GM10248 (cell line): ENCODE measurements at regions not wholly inside any gene's neighbourhood (a gene's known extent, or its start where the extent isn't known, plus 50 kb on each side); places are given as distances from the start of the nearest gene placed in this dataset.

Experiments used
- CTCF ChIA-PET: fragments of 300-600 bp; sonication (Branson Sonifier 250); formaldehyde crosslinking; extraction: SDS; loops from one replicate; lab custom pipeline; 2021; ENCODE audit warnings: antibody characterized with exemption; lab: Yijun Ruan, JAX
- POLR2A ChIA-PET: fragments of 350-650 bp; sonication (Branson Sonifier 250); formaldehyde crosslinking; extraction: SDS; loops from one replicate; lab custom pipeline; 2020; ENCODE audit warnings: antibody characterized with exemption; lab: Yijun Ruan, JAX
- DNase-seq: peaks from one replicate; pipeline ENCODE4 v3.0.0; 2012; ENCODE audit errors: extremely low spot score
- TF ChIP-seq, protein P1 (sequence below): IDR thresholded peaks from 2 replicates; pipeline ENCODE4 v1.5.1; 2012; ENCODE audit warnings: mild to moderate bottlenecking, low read depth; ENCODE audit errors: extremely low read depth, missing control alignments, control extremely low read depth

GRCh38 chr14:42802346-42802745 is 1195.7 kb downstream of the LRFN5 start:
- TF ChIP-seq, protein P1, sequence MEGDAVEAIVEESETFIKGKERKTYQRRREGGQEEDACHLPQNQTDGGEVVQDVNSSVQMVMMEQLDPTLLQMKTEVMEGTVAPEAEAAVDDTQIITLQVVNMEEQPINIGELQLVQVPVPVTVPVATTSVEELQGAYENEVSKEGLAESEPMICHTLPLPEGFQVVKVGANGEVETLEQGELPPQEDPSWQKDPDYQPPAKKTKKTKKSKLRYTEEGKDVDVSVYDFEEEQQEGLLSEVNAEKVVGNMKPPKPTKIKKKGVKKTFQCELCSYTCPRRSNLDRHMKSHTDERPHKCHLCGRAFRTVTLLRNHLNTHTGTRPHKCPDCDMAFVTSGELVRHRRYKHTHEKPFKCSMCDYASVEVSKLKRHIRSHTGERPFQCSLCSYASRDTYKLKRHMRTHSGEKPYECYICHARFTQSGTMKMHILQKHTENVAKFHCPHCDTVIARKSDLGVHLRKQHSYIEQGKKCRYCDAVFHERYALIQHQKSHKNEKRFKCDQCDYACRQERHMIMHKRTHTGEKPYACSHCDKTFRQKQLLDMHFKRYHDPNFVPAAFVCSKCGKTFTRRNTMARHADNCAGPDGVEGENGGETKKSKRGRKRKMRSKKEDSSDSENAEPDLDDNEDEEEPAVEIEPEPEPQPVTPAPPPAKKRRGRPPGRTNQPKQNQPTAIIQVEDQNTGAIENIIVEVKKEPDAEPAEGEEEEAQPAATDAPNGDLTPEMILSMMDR, result no peak
- POLR2A ChIA-PET, result no interaction called here
- DNase-seq, result no peak
- CTCF ChIA-PET, result no interaction called here

DNA sequence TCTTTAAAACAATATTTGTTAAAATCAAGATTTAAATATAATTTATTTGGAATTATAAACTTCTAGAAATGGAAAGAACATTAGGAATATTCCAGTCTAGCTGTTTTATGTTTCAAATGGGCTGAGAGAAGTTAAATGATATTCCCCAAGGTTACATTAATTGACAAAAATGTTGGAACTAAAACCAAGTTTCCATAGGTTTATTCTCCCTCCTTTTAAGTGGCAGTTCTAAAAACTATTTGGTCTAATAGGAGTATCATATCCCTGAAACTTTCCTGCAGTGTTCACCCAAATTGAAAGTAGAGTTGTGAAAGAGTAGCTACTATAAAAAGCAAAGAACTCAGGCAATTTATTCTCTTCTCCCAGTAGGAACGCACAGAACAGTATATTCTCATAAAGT is 1185.5 kb downstream of the LRFN5 start:
- DNase-seq, result no peak
- TF ChIP-seq, protein P1, result no peak
- ChIA-PET POLR2A (no interaction called here), CTCF (no interaction called here)

DNA sequence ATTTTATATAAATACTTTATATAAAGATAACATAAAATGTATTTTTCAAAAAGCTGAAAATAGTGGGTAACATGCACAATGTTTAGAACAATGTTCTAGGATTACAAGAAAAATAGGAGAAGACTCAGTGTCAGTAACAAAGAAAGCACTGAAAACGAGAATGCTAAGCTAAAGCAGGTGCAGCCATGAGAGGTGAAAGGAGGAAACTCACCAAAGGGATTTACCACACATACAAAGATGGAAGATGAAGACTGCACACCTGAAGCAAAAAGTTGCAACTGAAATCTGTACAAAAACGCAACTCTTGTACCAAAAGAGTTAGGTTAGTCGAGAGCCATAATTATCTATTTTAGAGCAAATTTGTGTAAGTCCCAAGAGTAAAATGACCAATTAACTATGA is 1176.1 kb downstream of the LRFN5 start:
- no peak for DNase-seq
- ChIA-PET POLR2A (no interaction called here), CTCF (no interaction called here)
- TF ChIP-seq, protein P1, result no peak

DNA sequence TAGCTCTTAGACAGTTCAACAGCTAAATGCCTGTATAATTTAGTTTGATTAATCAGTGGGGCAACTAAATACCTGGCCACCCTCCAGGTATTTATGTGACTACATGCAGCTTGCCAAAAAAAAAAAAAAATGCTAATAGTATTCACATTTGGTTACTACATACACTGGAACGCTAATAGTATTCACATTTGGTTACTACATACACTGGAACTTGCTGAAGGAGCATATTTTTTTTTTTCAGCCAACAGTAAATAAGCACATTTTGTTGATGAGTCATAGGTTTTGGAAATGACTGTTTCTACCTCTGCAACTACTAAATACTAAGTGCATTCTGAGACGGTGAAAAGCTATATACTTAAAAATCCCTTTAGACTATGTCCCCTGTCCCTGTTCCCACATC is 1172.3 kb downstream of the LRFN5 start:
- ChIA-PET POLR2A (no interaction called here), CTCF (no interaction called here)
- no peak for DNase-seq
- TF ChIP-seq, protein P1, result no peak

GRCh38 chr14:42750771-42751170 is 1144.1 kb downstream of the LRFN5 start:
- ChIA-PET CTCF (no interaction called here), POLR2A (no interaction called here)
- TF ChIP-seq, protein P1, result no peak

GRCh38 chr14:42742084-42742483 is 1135.4 kb downstream of the LRFN5 start:
- no peak for DNase-seq
- CTCF ChIA-PET, result no interaction called here
- POLR2A ChIA-PET, result no interaction called here
- TF ChIP-seq, protein P1, result no peak

More at GRCh38 chr14:42750771-42751170, 1144.1 kb downstream of the LRFN5 start:
- DNase-seq, result no peak

DNA sequence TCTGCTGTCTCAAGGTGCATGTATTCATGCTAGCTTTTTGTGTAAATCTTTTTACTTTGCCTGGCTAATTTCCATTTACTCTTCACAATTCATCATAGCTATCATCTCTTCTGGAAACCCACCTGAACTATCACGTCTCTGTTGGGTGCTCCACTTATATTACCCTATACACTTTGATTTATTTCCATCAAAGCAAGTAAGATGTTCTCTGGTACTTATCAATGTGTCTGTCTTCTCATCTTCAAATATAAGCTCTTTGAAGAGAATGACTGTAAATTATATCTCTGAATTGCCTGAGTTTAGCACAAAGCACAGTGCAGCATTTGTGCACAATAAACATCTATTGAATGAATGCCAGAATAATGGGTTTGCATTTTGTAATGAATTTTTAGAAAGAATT is 1129.7 kb downstream of the LRFN5 start:
- ChIA-PET CTCF (no interaction called here), POLR2A (no interaction called here)
- DNase-seq, result no peak
- TF ChIP-seq, protein P1, result no peak
